NCI-H1105 (cell line): ENCODE measurements at regions not wholly inside any gene's neighbourhood (a gene's known extent, or its start where the extent isn't known, plus 50 kb on each side); places are given as distances from the start of the nearest gene placed in this dataset.
"Not testable (repeated sequence)": the region's sequence is repeated elsewhere in the genome, so short reads cannot be mapped to it uniquely, and the experiment has no call there.

ENCODE experiments used
- DNase-seq: peaks from one replicate; lab custom pipeline; 2025; lab: John Stamatoyannopoulos, UW

GRCh38 chrX:74251006-74251930, 52.7 kb upstream of the ZCCHC13 start:
- DNase-seq = no peak

- DNase-seq = no peak
Observed at GRCh38 chrX:74250574-74250973, 53.4 kb upstream of the ZCCHC13 start.

- DNase-seq = no peak
Observed at GRCh38 chrX:74249963-74250362, 54.0 kb upstream of the ZCCHC13 start.

GRCh38 chrX:74248889-74249288, 55.1 kb upstream of the ZCCHC13 start:
- no peak for DNase-seq

DNA sequence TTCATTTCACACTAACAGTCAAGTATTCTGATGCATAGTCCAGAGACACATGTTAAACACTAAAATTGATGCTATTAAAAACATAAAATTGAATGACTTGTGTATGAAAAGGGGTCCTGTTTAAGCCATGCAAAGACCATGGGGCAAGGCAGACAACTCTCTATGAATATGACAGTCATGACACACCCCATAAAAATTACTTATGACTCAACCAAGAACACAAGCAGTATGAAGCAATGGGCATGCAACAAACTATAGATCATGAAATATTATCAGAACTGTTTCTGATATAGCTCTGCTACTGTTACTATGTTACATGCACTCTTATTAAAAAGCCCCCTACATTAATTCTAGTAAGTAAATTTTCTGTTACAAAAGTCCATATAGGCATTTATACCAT, 57.5 kb upstream of the ZCCHC13 start:
- DNase-seq = no peak

- no peak for DNase-seq
Observed at GRCh38 chrX:74242484-74243138, 61.4 kb upstream of the ZCCHC13 start.

DNA sequence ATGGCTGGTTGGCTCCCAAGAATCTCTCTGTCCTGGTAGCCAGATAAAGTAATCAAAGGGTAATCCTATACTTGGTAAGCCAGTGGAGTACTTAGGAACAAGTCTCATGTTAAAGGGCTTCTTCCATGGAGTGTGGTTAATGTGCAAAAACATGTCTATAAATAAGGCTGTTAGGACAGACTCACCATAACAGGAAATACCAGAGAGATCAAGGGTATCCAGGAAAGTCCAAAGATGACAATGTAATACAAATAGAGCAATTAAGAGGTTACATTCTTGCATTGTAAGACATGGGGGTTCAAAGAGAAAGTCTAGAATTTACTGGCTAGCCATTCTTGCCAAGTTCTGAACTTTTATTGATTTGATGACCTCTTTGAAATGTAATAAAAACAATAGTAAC, 61.9 kb upstream of the ZCCHC13 start:
- DNase-seq = no peak

DNA sequence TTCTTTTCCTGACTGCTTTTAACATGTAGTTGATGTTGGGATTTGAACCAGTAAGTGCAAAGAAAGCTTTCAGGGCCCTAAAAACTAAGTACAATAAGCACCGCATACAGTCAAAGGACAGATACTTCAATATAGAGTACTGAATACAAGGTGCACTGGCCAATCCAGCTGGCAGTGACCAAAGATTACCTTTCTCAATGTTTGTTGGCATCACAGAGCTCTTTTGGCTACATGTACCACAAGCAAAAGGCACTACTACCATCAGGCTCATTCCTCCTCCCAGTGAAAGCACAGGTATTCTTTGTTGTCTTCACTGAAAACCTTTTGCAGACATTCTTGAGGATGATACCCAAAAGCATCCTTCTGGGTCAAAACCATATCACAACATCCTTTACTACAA, 65.2 kb upstream of the ZCCHC13 start:
- DNase-seq = no peak

GRCh38 chrX:74234818-74235217, 69.2 kb upstream of the ZCCHC13 start:
- no peak for DNase-seq

DNA sequence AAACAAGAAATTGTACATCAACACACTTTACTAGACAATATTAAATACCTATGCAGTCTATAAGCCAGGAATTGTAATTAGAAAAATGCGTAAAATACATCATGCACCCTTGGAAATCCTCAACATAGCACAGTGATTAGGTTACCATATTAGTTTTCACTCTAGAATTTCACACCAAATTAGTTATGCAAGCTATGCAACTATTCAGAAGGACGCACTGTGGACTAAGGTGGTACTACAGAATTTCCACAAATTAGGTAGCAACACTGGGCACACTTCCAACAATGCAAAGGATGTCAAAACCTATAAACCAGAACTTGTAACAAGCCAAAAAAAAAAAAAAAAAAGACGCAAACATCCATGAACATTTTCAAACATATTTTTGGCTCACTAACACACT, 71.1 kb upstream of the ZCCHC13 start:
- no peak for DNase-seq

- DNase-seq = no peak
Observed at GRCh38 chrX:74231625-74232024, 72.4 kb upstream of the ZCCHC13 start.

DNA sequence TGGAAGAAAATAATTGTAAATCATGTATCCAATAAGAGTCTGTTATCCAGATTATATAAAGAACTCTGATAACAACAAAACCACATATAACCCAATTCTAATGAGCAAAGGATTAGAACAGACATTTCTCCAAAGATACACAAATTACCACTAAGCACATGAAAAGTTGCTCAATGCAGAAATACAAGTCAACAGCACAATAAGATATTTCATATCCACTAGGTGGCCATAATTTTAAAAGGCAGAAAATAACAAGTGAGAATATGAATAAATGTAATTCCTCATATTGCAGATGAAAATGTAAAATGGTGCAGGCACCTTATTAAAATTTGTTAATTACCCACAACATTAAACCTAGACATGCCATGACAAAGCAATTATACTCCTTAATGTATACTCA, 73.9 kb upstream of the ZCCHC13 start:
- DNase-seq = no peak

GRCh38 chrX:74225111-74225510, 78.9 kb upstream of the ZCCHC13 start:
- DNase-seq = no peak

DNA sequence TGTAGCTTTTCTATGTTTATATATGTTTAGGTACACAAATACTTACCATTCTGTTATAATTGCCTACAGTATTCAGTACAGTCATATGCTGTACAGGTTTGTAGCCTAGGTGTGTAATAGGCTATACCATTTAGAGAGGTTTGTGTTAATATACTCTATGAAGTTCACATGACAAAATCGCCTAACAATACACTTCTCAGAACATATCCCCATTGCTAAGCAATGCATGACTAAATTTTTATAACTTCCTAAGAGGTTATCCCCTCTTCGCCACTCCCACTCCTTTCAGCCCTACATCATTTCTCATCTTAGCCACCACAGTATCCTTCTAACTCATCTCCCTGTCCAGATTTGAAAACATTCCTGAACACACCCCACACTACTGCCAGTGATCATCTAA, 83.7 kb upstream of the ZCCHC13 start:
- DNase-seq = no peak

GRCh38 chrX:74218895-74219294, 85.1 kb upstream of the ZCCHC13 start:
- DNase-seq = no peak

DNA sequence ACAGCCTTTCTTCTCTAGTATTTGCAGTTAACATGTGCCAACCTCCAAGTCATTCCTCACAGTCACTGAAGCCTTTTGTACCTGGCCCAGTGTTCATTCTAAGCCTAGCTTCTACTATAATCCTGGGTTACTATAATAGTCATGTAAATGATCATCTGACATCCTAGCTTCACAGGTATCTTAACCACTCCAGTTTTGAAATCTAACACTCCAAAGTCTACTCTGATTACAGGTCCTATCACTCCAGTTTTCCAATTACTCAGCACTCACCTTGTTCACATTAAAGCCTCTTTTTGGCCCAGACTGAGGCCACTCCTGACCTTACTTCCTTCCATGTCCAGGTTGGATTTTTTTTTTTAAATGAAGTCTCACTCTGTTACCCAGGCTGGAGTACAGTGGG, 87.6 kb upstream of the ZCCHC13 start:
- no peak for DNase-seq

GRCh38 chrX:74211911-74212310, 92.1 kb upstream of the ZCCHC13 start:
- no peak for DNase-seq

DNA sequence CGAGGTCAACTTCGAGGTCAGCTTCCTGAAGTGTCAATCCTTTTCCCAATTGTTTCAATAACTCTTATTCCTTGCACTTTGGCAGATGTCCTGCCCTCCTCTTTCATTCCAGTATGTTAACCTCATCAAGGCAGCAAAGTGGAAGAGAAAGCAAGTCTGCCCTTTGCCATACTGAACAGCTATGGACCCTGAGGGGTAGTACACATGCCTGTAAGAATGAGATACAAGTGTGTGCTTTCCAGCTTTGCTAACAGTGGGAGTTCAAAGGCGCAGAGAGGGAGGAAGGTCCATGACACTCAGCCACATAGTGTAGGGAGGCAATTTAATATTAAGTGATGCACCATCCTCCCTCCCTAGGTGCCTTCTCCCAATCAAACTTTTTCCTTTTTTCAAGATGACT, 96.4 kb upstream of the ZCCHC13 start:
- DNase-seq = no peak

- no peak for DNase-seq
Observed at GRCh38 chrX:74195605-74196004, 108.4 kb upstream of the ZCCHC13 start.

DNA sequence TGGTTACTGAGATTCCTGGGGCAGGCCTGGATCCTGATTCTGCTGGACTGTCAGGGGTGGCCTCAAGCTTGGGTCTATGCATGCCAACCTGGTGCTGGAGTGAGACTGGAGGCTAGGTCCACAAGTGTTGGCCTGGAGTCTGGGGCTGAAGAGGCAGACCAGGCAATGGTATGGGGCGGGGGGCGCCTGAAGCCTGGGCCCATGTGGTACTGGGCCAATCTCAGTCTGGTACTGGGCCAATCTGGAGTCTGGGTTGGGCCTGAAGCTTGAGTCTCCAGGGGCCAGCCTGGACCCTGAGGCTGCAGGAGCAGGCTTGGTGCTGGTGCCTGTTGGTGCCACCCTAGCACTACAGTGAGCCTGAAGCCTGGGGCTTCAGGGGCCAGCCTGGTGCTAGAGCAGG, 108.9 kb upstream of the ZCCHC13 start:
- no peak for DNase-seq

DNA sequence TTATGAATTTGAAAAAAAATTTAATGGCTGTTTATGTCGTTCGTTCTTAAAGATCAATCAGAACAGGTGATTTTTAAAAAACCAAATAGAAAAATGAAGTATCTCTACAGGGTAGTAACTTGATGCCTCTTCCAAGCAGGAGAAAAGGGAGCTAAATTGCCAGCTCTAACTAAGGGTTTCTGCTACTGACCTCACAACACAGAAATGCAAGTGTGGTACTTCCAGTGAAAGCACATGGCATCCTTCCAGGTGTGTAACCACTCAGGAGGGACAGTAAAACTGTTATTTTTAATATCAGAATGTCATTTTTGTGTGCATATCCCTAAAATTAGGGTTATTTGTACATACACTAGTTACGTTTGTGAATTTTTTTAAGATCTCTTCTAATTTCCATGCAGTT, 116.8 kb upstream of the ZCCHC13 start:
- no peak for DNase-seq

DNA sequence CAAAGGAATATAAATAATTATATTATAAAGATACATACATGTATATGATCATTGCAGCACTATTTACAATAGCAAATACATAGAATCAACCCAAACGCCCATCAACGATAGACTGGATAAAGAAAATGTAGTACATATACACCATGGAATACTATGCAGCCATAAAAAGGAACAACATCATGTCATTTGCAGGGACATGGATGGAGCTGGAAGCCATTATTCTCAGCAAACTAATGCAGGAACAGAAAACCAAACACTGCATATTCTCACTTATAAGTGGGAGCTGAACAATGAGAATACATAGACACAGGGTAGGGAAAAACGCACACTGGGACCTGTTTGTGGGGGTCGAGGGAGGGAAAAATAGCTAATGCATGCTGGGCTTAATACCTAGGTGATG, 120.9 kb upstream of the ZCCHC13 start:
- not testable (repeated sequence) for DNase-seq

- DNase-seq = not testable (repeated sequence)
Observed at GRCh38 chrX:74181976-74182375, 122.0 kb upstream of the ZCCHC13 start.

DNA sequence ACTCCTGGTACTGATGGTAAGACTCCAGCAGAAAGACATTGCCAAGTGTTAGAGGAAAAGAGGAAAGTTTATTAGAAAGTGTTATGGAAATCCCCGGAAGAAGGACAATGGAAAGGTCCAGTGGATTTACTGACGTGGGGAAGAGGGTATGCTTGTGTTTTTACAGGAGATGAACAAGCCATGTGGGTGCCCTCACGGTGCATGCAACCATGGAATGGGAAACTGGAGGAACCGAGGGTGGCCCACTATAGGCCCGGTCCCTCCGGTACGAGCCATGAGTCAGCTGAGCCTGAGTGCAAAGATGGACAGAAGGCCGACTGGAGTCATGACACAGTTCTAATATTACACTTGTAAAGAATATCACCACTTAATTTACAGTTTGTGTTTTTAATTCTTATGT, 123.3 kb upstream of the ZCCHC13 start:
- DNase-seq = no peak
